ENCODE measurements at regions not wholly inside any gene's neighbourhood (a gene's known extent, or its start where the extent isn't known, plus 50 kb on each side); places are given as distances from the start of the nearest gene placed in this dataset.

DNA sequence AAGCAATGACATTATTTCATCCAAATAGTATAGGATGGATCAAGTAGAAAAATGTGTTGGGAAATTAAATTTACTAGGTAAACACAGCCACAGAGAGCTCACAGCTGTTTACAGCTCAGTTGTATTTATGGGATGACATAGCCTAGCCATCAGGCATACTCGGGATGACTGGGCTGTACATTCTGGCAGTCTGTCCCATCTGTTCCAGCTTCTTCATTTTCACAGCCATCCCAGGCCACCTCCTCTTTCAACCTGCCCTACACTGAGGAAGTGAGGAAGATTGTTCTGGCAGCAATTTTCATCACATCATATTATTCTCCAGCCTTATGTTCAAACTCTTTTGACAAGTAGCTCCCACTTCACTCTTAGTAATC is 98.4 kb upstream of the PFN2 start:
- TF ChIP-seq EZH2 (IDR thresholded peaks at IDR 0.05; ENCODE audit: low read depth, low read length, severe bottlenecking) = no peak
- TF ChIP-seq GTF2F1 (IDR thresholded peaks at IDR 0.05; ENCODE audit: borderline replicate concordance, low read depth, low read length) = no peak
